NCI-H82 (cell line): ENCODE measurements at regions not wholly inside any gene's neighbourhood (a gene's known extent, or its start where the extent isn't known, plus 50 kb on each side); places are given as distances from the start of the nearest gene placed in this dataset.
"Not testable (repeated sequence)": the region's sequence is repeated elsewhere in the genome, so short reads cannot be mapped to it uniquely, and the experiment has no call there.

Experiments used
- DNase-seq: peaks from one replicate; lab custom pipeline; 2025; lab: John Stamatoyannopoulos, UW

- no peak for DNase-seq
Observed at GRCh38 chr13:65597839-65598818, 1632.0 kb downstream of the PCDH9 start.

DNA sequence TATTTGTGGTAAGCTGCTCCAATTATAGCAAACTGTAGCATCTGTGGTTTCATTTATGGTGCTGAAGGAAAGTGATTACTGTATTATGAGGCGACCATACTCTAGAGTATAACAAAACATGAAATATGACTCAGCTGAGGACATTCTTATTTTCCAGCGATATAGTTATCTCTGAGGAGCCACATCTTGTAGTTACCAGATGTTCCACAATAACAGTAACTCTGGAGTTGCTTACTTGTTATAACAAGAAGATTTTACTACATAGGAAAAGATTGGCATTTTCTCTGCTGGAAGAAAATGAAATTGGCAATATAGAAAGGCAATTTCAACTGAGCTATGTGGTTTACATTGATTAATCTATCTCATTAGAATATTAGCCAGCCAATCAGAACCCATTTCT, 1634.2 kb downstream of the PCDH9 start:
- no peak for DNase-seq

GRCh38 chr13:65594298-65594781, 1635.8 kb downstream of the PCDH9 start:
- no peak for DNase-seq

DNA sequence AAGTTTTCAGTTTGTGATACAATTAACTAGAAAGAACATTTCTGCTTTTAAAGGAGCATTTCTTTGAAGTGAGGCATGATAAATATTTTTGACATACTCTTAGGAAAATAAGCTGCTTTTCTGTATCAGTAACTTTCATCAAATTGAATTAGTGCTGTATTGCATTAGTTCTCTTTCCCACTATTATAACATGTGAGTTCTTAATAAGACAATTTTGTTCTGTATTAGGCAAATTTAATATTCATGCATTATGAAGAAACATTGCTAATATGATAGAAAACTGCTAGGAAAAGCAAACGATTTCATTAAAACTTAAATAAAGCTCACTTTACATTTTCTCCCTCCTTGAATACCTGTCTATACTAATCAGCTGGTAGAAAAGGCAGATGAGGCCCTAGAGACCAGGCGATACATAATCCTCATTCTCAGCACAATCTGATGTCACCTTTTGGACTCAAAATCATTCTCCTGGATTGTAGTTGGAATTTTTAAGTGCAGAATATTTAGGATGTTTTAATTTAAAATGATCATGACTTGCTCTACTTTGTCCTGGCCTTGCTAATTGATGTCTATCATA, 1636.8 kb downstream of the PCDH9 start:
- no peak for DNase-seq

- DNase-seq = no peak
Observed at GRCh38 chr13:65592731-65593130, 1637.4 kb downstream of the PCDH9 start.

DNA sequence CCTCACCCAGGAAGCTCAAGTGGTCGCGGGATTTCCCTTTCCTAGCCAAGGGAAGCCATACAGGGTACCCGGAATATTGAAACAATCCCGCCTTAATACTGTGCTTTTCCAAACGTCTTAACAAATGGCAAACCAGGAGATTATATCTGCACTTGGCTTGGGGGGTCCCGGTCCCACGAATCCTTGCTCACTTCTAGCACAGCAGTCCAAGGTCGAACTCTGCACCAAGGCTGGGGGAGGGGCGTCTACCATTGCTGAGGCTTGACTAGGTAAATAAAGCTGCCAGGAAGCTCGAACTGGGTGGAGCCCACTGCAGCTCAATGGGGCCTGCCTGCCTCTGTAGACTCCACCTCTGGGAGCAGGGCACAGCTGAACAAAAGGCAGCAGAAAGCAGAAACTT, 1644.8 kb downstream of the PCDH9 start:
- no peak for DNase-seq

- DNase-seq = no peak
Observed at GRCh38 chr13:65584126-65584525, 1646.0 kb downstream of the PCDH9 start.

- peak; percentile 7 for DNase-seq
Observed at GRCh38 chr13:65582160-65582559, 1648.0 kb downstream of the PCDH9 start.

DNA sequence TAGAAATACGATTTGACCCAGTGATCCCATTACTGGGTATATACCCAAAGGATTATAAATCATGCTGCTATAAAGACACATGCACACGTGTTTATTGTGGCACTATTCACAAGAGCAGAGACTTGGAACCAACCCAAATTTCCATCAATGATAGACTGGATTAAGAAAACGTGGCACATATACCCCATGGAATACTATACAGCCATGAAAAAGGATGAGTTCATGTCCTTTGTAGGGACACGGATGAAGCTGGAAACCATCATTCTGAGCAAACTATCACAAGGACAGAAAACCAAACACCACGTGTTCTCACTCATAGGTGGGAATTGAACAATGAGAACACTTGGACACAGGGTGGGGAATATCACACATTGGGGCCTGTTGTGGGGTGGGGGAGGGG, 1665.6 kb downstream of the PCDH9 start:
- not testable (repeated sequence) for DNase-seq

DNA sequence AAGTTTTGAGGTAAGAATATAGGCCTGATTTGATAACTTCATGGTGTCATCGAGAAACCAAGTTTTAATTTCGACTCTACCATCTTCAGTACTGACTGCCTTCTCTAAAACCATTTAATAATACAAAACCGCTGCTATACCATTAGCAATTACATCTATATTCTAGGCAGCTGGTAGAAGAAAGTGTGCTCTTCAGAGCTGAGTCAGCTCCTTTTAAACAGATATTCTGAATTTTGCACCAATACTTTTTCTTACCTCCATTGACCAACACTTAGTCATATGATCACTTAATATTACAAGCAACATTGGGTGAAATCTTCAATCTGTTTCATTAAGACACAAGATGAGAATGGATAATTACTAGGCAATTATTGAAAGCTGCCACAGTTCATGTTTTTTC, 1667.8 kb downstream of the PCDH9 start:
- no peak for DNase-seq

- DNase-seq = no peak
Observed at GRCh38 chr13:65560936-65561335, 1669.2 kb downstream of the PCDH9 start.

DNA sequence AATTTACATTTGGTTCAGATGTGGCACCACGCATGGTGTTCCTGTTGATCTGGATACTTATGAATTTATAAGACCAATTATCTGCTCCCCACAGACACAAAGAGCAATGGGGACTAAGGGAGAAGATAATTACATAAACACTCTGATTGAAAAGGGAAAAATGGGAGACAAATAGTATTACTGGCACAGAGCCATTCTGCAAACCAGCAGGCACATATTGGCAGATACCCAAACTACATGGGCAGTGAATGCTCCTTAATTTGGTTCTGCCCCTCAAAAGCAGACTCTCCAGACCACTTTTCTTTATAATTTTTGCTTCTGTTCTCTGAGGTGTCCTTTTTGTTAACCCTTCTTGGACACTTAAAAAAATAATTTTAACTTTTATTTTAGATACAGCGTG, 1674.2 kb downstream of the PCDH9 start:
- DNase-seq = no peak

DNA sequence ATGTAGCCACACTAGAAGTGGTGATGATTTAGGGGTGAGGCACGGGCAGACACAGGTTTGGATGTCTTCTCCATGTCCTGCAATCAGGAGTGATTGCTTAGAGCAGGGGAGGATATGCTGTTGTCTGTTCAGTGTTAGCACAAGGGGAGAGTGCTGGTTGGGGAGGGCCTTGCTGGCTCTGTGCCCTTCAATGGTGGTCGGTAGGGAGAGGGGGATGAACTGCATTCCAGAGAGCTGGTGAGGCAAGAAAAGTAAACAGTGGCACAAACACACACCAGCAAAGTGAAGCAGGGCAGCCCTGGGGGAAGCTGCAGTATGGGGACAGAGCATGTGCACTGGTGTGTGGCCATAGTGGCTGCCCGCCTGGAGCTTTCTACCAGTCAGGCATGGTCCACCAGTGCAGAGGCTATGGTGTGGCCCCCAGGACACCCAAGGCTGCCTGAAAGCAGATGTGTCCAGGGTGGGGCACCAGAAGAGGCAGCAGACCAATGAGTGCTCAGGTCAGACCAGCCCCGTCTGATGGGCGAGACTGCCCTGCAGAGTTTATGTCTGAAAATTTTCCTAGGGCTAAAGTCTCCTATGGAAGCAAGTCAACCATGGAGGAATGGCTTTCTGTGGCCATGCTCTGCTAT, 1676.9 kb downstream of the PCDH9 start:
- no peak for DNase-seq

DNA sequence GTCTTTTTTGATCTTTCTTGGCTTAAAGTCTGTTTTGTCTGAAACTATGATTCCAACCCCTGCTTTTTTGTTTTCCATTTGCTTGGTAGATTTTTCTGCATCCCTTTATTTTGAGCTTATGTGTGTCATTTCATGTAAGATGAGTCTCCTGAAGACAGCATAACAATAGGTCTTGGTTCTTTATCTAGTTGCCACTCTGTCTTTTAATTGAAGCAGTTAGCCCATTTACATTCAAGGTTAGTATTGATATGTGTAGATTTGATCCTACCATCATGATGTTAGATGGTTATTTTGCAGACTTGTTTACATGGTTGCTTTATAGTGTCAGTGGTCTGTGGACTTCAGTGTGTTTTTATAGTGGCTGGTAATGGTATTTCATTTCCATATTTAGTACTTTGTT, 1678.9 kb downstream of the PCDH9 start:
- no peak for DNase-seq

GRCh38 chr13:65540175-65540574, 1690.0 kb downstream of the PCDH9 start:
- DNase-seq = no peak

GRCh38 chr13:65535370-65535769, 1694.8 kb downstream of the PCDH9 start:
- DNase-seq = no peak

GRCh38 chr13:65532231-65532630, 1697.9 kb downstream of the PCDH9 start:
- no peak for DNase-seq

DNA sequence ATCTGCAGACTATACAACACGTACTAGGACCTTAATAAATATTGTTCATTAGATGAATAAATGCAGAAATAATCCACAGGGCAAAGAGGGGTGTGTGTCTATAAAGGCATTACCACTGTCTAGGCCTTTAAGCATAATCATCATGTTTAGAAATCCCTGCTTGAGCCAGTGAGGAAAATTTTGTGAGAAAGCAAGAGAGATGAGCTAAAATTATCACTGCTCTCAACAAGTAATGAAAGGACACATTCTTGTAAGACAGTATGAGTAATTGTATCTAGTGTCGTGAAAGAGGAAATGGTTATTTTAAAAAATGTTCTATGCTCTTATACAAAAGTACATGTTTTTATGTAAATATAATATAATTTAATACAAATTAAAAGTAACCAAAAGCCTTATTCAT, 1699.4 kb downstream of the PCDH9 start:
- DNase-seq = no peak

DNA sequence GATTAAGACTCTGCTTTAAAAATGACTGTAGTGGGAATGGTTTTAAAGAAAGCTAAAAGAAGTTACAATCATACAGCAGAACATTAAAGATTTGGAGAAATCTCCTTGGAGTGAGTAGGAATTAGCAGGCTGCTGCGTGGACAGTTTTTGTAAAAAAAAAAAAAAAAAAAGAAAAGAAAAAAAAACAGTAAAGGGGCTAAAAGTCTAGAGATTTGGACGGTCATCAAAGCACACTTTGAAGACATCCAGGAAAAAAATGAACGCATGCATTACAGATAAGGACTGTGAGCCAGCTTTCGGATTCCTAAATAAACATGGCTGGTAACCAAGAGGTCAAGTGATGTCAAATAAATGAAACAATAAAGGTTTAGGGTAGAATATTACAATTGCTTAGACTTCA, 1700.6 kb downstream of the PCDH9 start:
- DNase-seq = no peak

- DNase-seq = no peak
Observed at GRCh38 chr13:65508745-65509144, 1721.4 kb downstream of the PCDH9 start.

- DNase-seq = no peak
Observed at GRCh38 chr13:65508338-65508737, 1721.8 kb downstream of the PCDH9 start.

- no peak for DNase-seq
Observed at GRCh38 chr13:65505941-65506340, 1724.2 kb downstream of the PCDH9 start.

- DNase-seq = no peak
Observed at GRCh38 chr13:65504213-65504612, 1725.9 kb downstream of the PCDH9 start.
